Esophagus (tissue), 2 donors: ENCODE measurements at regions not wholly inside any gene's neighbourhood (a gene's known extent, or its start where the extent isn't known, plus 50 kb on each side); places are given as distances from the start of the nearest gene placed in this dataset.

ENCODE experiments used
- H3K27ac ChIP-seq, 2 donors: one replicate each; pipeline ENCODE4 v1.5.1; 2013; ENCODE audit warnings: low read depth in 2 of 2, mild to moderate bottlenecking in 2 of 2, inconsistent platforms in 1 of 2, low read length in 1 of 2, moderate library complexity in 1 of 2
- H3K27me3 ChIP-seq, 2 donors: one replicate each; pipeline ENCODE4 v1.6.1; 2013; ENCODE audit warnings: low read length in 2 of 2, control low read depth in 1 of 2, mild to moderate bottlenecking in 1 of 2; ENCODE audit not compliant: insufficient read depth in 2 of 2, control insufficient read depth in 1 of 2
- H3K36me3 ChIP-seq, 2 donors: one replicate each; pipeline ENCODE4 v1.6.1; 2013; ENCODE audit warnings: low read length in 1 of 2; ENCODE audit not compliant: control insufficient read depth in 2 of 2, insufficient read depth in 2 of 2
- H3K4me1 ChIP-seq, 2 donors: one replicate each; pipeline ENCODE4 v1.6.1; 2013; ENCODE audit warnings: low read length in 1 of 2; ENCODE audit not compliant: control insufficient read depth in 2 of 2, insufficient read depth in 2 of 2
- H3K4me3 ChIP-seq, 2 donors: one replicate each; pipeline ENCODE4 v1.5.1; 2013; ENCODE audit warnings: low read length in 2 of 2, mild to moderate bottlenecking in 2 of 2, low read depth in 1 of 2, moderate library complexity in 1 of 2
- H3K9me3 ChIP-seq, 2 donors: one replicate each; pipeline ENCODE4 v1.6.1; 2013; ENCODE audit warnings: mild to moderate bottlenecking in 2 of 2, low read depth in 1 of 2, low read length in 1 of 2, moderate library complexity in 1 of 2; ENCODE audit not compliant: control insufficient read depth in 2 of 2, insufficient read depth in 1 of 2
- WGBS, 2 donors: extraction: QIAGEN DNeasy Blood & Tissue Kit; methylation state at CpG; one replicate each; pipeline ENCODE4 v1.1.7; 2013; 5-methylcytosine and 5-hydroxymethylcytosine counted together
- donor health status: healthy with polysubstance abuse.
- donor health status: Bipolar disorder and iron deficiency.

DNA sequence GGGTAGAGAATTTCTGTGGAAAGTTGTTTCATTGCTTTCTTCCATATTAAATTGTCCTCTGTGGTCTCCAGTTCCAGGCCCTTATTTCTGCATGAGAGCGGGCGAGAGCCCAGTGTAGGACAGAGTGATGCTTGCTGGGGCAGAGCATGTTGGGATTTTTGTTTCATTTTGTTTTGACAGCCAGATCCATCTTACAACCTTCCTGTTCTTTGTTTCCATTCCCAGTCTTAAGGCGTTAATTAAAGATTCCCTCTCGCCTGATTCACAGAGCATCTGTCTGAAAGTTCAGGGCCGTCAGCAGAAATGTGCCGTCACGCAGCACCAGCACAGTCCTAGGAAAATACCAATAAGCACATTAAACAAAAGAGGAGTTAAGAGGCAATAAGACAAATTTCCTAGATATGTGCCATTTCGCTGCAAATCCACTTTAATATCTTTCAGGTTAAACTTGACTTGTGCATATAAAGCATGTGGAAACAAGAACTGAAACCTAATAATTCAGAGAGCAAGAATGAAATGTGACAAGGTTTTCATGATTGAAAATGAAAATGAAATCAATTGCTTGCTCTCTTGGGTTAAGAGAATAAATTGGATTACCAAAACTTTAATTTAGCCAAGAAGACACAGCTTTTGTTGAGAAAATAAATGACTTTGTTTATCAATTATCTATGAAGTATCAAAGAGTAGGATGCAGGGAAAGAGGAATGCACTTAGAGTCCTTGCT lies 210.7 kb upstream of the SLC10A2 start:
- peaks cover 0 to 2% of the 10 kb centered on the region in 2 donors for H3K4me1 ChIP-seq
- H3K27ac ChIP-seq: no peak overlapping the region
- H3K27me3 ChIP-seq: no peaks in the 10 kb centered on the region
- H3K9me3 ChIP-seq: peaks cover 0 to 2% of the 10 kb centered on the region in 2 donors
- H3K36me3 ChIP-seq: no peaks in the 10 kb centered on the region
- H3K4me3 ChIP-seq: no peak overlapping the region
- WGBS, 2 donors: 44 to 56% methylated on average over 8 of the region's 8 CpGs

DNA sequence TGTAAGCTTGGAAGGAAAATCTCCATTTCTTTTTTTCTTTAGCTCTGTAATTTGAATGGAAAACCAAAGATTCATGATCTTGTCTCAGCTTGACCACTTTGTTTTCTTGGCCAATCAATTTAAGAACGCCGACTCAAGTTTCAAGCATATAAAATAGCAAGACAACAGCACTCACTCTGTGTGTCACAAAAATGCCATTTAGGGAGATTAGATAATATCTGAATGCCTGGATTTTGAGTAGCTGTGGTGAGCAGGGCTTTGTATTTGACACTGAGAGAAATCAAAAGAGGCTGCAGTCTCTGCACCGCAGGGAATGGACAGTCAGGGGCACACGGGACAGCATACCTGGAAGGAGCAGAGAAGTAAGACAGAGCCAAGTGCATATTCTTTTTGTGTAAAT lies 209.5 kb upstream of the SLC10A2 start:
- Histone ChIP-seq H3K9me3 (no peaks in the 10 kb centered on the region), H3K27me3 (no peaks in the 10 kb centered on the region), H3K4me1 (peaks cover 0 to 2% of the 10 kb centered on the region in 2 donors), H3K36me3 (no peaks in the 10 kb centered on the region), H3K27ac (no peak overlapping the region), H3K4me3 (no peak overlapping the region)
- 69 to 80% methylated on average over 4 of the region's 4 CpGs for WGBS, 2 donors

DNA sequence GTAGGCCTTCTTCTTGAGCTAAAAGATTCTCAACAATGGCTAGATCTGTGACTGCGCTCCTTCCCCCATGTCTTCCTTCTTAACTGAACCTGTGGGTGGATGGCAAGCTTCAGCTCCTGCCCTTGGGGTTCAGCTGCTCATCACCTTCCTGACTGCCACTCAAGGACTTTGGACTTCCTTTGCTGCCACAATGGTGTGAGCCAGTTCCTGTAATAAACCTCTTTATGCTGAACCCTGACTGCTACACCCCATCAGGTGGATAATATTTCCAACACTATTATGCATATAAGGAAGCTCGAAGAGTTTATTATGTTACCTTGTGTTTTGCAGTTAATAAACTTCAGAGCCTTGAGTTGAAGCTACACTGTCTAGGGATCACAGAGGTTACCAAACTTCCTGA lies 208.9 kb upstream of the SLC10A2 start:
- 81 to 88% methylated on average over 2 of the region's 2 CpGs for WGBS, 2 donors
- H3K4me1 ChIP-seq: peaks cover 0 to 2% of the 10 kb centered on the region in 2 donors
- H3K9me3 ChIP-seq: no peaks in the 10 kb centered on the region
- no peaks in the 10 kb centered on the region for H3K27me3 ChIP-seq
- no peak overlapping the region for H3K4me3 ChIP-seq
- no peaks in the 10 kb centered on the region for H3K36me3 ChIP-seq
- no peak overlapping the region for H3K27ac ChIP-seq

DNA sequence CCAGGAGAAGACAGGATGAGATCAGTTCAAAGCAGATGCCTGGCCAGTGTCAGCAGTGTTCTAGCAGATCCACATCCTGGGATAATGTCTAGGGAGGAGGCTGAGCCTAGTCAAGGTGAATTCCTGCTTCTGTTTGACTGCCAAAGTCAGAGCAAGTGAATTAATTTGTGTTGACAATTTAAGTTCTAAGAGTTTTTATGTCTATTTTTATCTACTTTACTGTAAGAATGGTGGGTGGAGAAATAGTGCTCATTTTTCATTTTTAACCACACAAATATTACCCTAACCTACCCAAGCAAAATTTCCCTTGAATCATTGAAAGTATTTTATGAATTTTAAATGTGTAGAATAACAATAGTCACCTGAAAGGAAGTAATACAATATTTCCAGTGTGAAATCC lies 207.6 kb upstream of the SLC10A2 start:
- Histone ChIP-seq H3K27ac (no peak overlapping the region), H3K27me3 (no peaks in the 10 kb centered on the region), H3K9me3 (no peaks in the 10 kb centered on the region), H3K36me3 (no peaks in the 10 kb centered on the region), H3K4me1 (peaks cover 0 to 2% of the 10 kb centered on the region in 2 donors), H3K4me3 (no peak overlapping the region)

DNA sequence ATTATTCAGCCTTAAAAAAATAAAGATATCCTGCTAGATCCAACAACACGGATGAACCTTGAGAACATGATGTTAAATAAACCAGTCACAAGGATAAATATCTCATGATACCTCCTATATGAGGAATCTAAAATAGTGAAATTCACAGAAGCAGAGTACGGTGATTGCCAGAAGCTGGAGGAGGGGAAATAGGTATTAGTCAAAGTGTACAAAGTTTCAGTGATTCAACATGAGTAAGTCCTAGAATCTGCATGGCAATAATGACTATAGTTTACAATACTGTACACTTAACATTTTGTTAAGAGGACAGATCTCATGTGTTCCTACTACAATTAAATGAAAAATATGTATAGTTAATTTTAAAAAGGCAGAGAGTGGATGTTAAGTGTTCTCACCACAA lies 206.6 kb upstream of the SLC10A2 start:
- Histone ChIP-seq H3K27me3 (no peaks in the 10 kb centered on the region), H3K36me3 (no peaks in the 10 kb centered on the region), H3K4me3 (no peak overlapping the region), H3K9me3 (peaks cover 0 to 3% of the 10 kb centered on the region in 2 donors), H3K4me1 (no peaks in the 10 kb centered on the region), H3K27ac (no peak overlapping the region)
- WGBS, 2 donors: 51 to 79% methylated on average over 2 of the region's 2 CpGs

DNA sequence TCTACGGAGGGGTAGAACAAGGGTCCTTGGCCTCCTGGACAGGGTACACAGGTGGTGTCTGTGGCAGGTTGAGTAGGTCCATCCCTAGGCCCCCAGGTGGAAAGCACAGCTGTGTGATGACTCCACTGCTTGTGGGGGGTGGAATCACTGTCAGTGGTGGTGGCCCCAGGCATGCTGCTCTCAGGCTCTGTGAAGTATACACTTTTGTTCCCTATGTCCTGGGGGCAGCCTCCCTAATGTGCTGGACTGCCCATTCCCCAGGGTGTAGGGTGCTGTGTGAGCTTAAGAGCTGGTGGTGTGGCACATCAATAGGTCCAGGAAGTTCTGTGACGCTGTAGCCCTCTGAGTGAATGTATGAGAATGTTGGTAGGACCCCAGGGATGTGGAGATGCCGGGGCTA lies 197.2 kb upstream of the SLC10A2 start:
- WGBS, 2 donors: 74 to 82% methylated on average over 3 of the region's 3 CpGs
- H3K27me3 ChIP-seq: no peaks in the 10 kb centered on the region
- no peaks in the 10 kb centered on the region for H3K36me3 ChIP-seq
- H3K9me3 ChIP-seq: peaks cover 1 to 6% of the 10 kb centered on the region in 2 donors
- no peaks in the 10 kb centered on the region for H3K4me1 ChIP-seq
- H3K4me3 ChIP-seq: no peak overlapping the region
- H3K27ac ChIP-seq: no peak overlapping the region

DNA sequence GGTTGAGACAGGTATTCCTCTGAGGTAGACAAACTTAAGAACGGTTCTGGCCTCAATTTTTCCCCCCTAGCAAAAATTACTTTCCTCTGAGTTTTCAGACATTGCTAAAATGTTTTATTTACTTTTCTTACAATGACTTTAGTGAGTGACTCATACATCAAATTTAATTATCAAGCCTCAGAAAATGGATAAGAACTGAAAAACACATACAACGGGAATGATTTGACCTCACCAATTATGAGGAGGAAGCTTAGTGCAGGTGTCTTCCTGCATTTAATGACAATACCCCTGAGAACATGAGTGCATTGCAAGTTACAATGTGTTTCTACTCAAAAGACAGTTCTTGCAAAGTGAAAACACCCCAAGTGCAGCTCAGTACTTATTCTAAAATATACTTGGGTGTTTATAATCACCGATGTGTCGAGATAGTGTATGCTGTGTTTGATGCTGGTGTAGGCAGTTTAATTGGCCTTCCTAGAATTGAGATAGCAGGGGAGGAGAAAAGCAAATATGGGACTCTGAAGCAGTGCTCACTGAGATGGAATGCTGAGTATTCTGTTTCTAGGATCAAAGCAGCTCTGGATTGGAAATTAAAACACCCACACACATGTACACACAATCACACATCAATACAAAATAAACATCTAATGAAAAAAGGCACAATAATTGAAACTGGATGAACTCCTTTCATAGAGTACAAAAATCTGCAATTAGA lies 189.5 kb upstream of the SLC10A2 start:
- Histone ChIP-seq H3K4me1 (no peaks in the 10 kb centered on the region), H3K27ac (no peak overlapping the region), H3K4me3 (no peak overlapping the region), H3K27me3 (no peaks in the 10 kb centered on the region), H3K36me3 (no peaks in the 10 kb centered on the region), H3K9me3 (peaks cover 0 to 3% of the 10 kb centered on the region in 2 donors)
- 43 to 52% methylated on average over 4 of the region's 4 CpGs for WGBS, 2 donors

DNA sequence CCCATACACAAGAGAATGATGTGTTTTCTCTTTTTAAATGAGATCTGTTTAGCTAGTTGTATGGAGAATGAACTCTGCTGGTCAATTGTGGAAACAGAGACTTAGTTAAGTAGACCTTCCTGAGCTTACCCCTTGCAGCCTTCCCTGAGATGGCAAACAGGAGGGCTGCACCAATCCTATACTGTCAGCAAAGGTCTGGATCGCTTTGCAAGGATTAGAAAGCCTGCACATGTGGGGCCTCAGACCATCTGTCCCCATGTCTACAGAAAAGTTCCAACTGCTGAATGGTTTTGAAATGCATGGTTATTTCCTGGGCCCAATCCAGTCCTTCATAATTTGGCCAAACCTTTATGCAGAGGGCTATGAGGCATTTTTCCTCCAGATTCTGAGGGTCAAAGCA lies 183.9 kb upstream of the SLC10A2 start:
- H3K4me1 ChIP-seq: no peaks in the 10 kb centered on the region
- WGBS, 2 donors: 77 to 83% methylated on average over 1 of the region's 1 CpG
- no peak overlapping the region for H3K4me3 ChIP-seq
- no peaks in the 10 kb centered on the region for H3K36me3 ChIP-seq
- H3K27ac ChIP-seq: no peak overlapping the region
- H3K27me3 ChIP-seq: no peaks in the 10 kb centered on the region
- H3K9me3 ChIP-seq: peaks cover 0 to 3% of the 10 kb centered on the region in 2 donors

DNA sequence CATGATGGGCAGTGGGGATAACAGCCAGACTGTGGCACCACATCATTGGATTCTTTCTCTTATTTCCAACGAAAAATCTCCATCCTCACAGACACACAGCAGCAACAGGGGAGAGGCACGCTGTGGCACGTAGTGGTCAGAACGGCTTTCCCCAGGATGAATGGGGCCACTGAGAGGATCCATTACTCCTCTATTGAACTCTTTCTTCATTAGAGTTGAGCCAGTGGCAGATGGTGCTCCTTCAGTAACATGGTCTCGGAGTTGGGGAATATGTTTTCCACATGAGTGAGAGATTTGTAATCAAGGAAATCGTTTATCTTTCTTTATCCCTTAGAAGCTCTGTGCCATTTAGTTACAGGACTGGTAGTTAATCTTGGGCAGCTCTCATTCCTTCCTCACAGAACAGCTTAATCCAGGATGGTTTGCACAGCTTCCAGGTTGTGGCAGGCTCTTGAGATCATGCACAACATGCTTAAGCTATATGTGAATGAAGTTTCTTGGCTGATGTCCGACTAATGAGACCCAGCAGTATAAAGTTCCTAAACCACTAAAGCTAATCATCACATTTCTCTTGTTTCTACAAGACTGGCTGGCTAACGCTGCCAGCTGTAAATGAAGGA lies 180.5 kb upstream of the SLC10A2 start:
- Histone ChIP-seq H3K9me3 (no peaks in the 10 kb centered on the region), H3K4me1 (no peaks in the 10 kb centered on the region), H3K27me3 (no peaks in the 10 kb centered on the region), H3K36me3 (no peaks in the 10 kb centered on the region), H3K4me3 (no peak overlapping the region), H3K27ac (no peak overlapping the region)
- WGBS, 2 donors: 49 to 69% methylated on average over 8 of the region's 8 CpGs
